GM23338 (cell line): ENCODE measurements at regions not wholly inside any gene's neighbourhood (a gene's known extent, or its start where the extent isn't known, plus 50 kb on each side); places are given as distances from the start of the nearest gene placed in this dataset.

Experiments used
- CTCF ChIP-seq, 2 experiments: fragments of 200-600 bp in 1 of 2; sonication (generic) in 1 of 2; conservative IDR thresholded peaks; 2 replicates each; pipeline versions ENCODE4 v1.5.1 to v1.6.1; 2016 to 2017; ENCODE audit warnings: antibody characterized with exemption in 2 of 2, low read depth in 2 of 2, mild to moderate bottlenecking in 2 of 2, moderate library complexity in 1 of 2
- ETS1 ChIP-seq: IDR thresholded peaks from 2 replicates; pipeline ENCODE4 v1.6.1; 2016; ENCODE audit warnings: antibody characterized with exemption
- EZH2phosphoT487 ChIP-seq: fragments of 200-600 bp; sonication (generic); IDR thresholded peaks from one replicate; pipeline ENCODE4 v1.8.1; 2018; ENCODE audit warnings: antibody characterized with exemption; ENCODE audit not compliant: unreplicated experiment
- POLR2AphosphoS5 ChIP-seq: IDR thresholded peaks from 2 replicates; pipeline ENCODE4 v1.6.1; 2016; ENCODE audit warnings: antibody characterized with exemption, low read depth
- ZNF331 ChIP-seq: fragments of 250-450 bp; sonication (Bioruptor Pico); IDR thresholded peaks from 2 replicates; pipeline ENCODE4 v1.5.0; 2020; ENCODE audit warnings: low read depth, mild to moderate bottlenecking, moderate library complexity
- TF ChIP-seq, protein P1 (sequence below): IDR thresholded peaks from one replicate; pipeline ENCODE4 v1.6.1; 2018; ENCODE audit warnings: antibody characterized with exemption; ENCODE audit not compliant: unreplicated experiment

- TF ChIP-seq, protein P1, sequence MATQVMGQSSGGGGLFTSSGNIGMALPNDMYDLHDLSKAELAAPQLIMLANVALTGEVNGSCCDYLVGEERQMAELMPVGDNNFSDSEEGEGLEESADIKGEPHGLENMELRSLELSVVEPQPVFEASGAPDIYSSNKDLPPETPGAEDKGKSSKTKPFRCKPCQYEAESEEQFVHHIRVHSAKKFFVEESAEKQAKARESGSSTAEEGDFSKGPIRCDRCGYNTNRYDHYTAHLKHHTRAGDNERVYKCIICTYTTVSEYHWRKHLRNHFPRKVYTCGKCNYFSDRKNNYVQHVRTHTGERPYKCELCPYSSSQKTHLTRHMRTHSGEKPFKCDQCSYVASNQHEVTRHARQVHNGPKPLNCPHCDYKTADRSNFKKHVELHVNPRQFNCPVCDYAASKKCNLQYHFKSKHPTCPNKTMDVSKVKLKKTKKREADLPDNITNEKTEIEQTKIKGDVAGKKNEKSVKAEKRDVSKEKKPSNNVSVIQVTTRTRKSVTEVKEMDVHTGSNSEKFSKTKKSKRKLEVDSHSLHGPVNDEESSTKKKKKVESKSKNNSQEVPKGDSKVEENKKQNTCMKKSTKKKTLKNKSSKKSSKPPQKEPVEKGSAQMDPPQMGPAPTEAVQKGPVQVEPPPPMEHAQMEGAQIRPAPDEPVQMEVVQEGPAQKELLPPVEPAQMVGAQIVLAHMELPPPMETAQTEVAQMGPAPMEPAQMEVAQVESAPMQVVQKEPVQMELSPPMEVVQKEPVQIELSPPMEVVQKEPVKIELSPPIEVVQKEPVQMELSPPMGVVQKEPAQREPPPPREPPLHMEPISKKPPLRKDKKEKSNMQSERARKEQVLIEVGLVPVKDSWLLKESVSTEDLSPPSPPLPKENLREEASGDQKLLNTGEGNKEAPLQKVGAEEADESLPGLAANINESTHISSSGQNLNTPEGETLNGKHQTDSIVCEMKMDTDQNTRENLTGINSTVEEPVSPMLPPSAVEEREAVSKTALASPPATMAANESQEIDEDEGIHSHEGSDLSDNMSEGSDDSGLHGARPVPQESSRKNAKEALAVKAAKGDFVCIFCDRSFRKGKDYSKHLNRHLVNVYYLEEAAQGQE, result no peak
- TF ChIP-seq ZNF331 (CRISPR knock-in tag), result no peak
- no peak for TF ChIP-seq POLR2AphosphoS5
- TF ChIP-seq CTCF (conservative IDR thresholded peaks at IDR 0.05; ENCODE audit: low read depth in 2 of 2), result no peak
- no peak for TF ChIP-seq EZH2phosphoT487
- TF ChIP-seq ETS1, result no peak
These were observed 997.9 kb upstream of the TENM3 start for GRCh38 chr4:181245326-181245725.
